SK-N-SH treated with all-trans-retinoic acid at 6 μM for 48 hours (cell line): ENCODE measurements at regions not wholly inside any gene's neighbourhood (a gene's known extent, or its start where the extent isn't known, plus 50 kb on each side); places are given as distances from the start of the nearest gene placed in this dataset.
"Not testable (repeated sequence)": the region's sequence is repeated elsewhere in the genome, so short reads cannot be mapped to it uniquely, and the experiment has no call there.

Experiments
- ATAC-seq: fragments of 200-7000 bp; cut with Tn5 transposase; 3 replicates; pipeline ENCODE4 v1.9.1; 2020; ENCODE audit warnings: mild to moderate bottlenecking, moderate library complexity
- ARNTL ChIP-seq: fragments of 450-650 bp; formaldehyde crosslinking; IDR thresholded peaks from 2 replicates; pipeline ENCODE4 v1.5.0; 2020; ENCODE audit warnings: low read depth, mild to moderate bottlenecking, moderate library complexity, borderline replicate concordance
- BACH2 ChIP-seq: fragments of 250-450 bp; sonication (Bioruptor Pico); IDR thresholded peaks from 2 replicates; pipeline ENCODE4 v1.9.0; 2021; ENCODE audit warnings: mild to moderate bottlenecking, borderline replicate concordance
- CSDC2 ChIP-seq: fragments of 250-450 bp; sonication (Bioruptor Pico); IDR thresholded peaks from 2 replicates; pipeline ENCODE4 v1.5.0; 2020; ENCODE audit warnings: mild to moderate bottlenecking, moderate library complexity
- ESRRG ChIP-seq: fragments of 250-450 bp; sonication (Bioruptor Pico); IDR thresholded peaks from 2 replicates; pipeline ENCODE4 v1.6.1; 2021; ENCODE audit warnings: mild to moderate bottlenecking
- GLIS3 ChIP-seq: fragments of 250-450 bp; sonication (Bioruptor Pico); IDR thresholded peaks from 2 replicates; pipeline ENCODE4 v1.5.0; 2020; ENCODE audit warnings: mild to moderate bottlenecking, moderate library complexity
- ISL1 ChIP-seq: fragments of 250-450 bp; sonication (Bioruptor Pico); IDR thresholded peaks from 2 replicates; pipeline ENCODE4 v2.1.2; 2022; ENCODE audit warnings: mild to moderate bottlenecking, moderate library complexity
- OSR1 ChIP-seq: fragments of 250-450 bp; sonication (Bioruptor Pico); IDR thresholded peaks from 2 replicates; pipeline ENCODE4 v1.8.0; 2022; ENCODE audit warnings: moderate library complexity, mild to moderate bottlenecking, inconsistent platforms
- PPARA ChIP-seq: fragments of 250-450 bp; sonication (Bioruptor Pico); IDR thresholded peaks from 2 replicates; pipeline ENCODE4 v1.5.0; 2020; ENCODE audit warnings: mild to moderate bottlenecking, borderline replicate concordance
- RARB ChIP-seq: fragments of 250-450 bp; sonication (Bioruptor Pico); IDR thresholded peaks from 2 replicates; pipeline ENCODE4 v1.8.0; 2021; ENCODE audit warnings: mild to moderate bottlenecking, moderate library complexity
- SNAI2 ChIP-seq: fragments of 250-450 bp; sonication (Bioruptor Pico); IDR thresholded peaks from 2 replicates; pipeline ENCODE4 v1.5.0; 2020; ENCODE audit warnings: mild to moderate bottlenecking, moderate library complexity
- TCF4 ChIP-seq: fragments of 250-450 bp; sonication (Bioruptor Pico); IDR thresholded peaks from 2 replicates; pipeline ENCODE4 v1.8.0; 2021; ENCODE audit warnings: mild to moderate bottlenecking, moderate library complexity, borderline replicate concordance
- TOX ChIP-seq: fragments of 250-450 bp; sonication (Bioruptor Pico); IDR thresholded peaks from 2 replicates; pipeline ENCODE4 v1.8.0; 2021; ENCODE audit warnings: mild to moderate bottlenecking, moderate library complexity, borderline replicate concordance
- ZC3H10 ChIP-seq: fragments of 250-450 bp; sonication (Bioruptor Pico); IDR thresholded peaks from 2 replicates; pipeline ENCODE4 v1.5.1; 2021; ENCODE audit warnings: mild to moderate bottlenecking, moderate library complexity
- ZFP30 ChIP-seq: fragments of 450-650 bp; formaldehyde crosslinking; IDR thresholded peaks from 2 replicates; pipeline ENCODE4 v1.5.0; 2022; ENCODE audit warnings: mild to moderate bottlenecking, moderate library complexity
- ZNF565 ChIP-seq: fragments of 450-650 bp; formaldehyde crosslinking; conservative IDR thresholded peaks from 2 replicates; pipeline ENCODE4 v1.5.0; 2020; ENCODE audit warnings: low read depth, mild to moderate bottlenecking, moderate library complexity
- ZNF70 ChIP-seq: fragments of 450-650 bp; formaldehyde crosslinking; IDR thresholded peaks from 2 replicates; pipeline ENCODE4 v1.5.0; 2020; ENCODE audit warnings: mild to moderate bottlenecking, moderate library complexity
- ZNF8 ChIP-seq: fragments of 450-650 bp; formaldehyde crosslinking; IDR thresholded peaks from 2 replicates; pipeline ENCODE4 v1.5.0; 2020; ENCODE audit warnings: mild to moderate bottlenecking, moderate library complexity
- TF ChIP-seq, protein P1 (sequence below): fragments of 250-450 bp; sonication (Bioruptor Pico); IDR thresholded peaks from 2 replicates; pipeline ENCODE4 v1.5.1; 2021; ENCODE audit warnings: mild to moderate bottlenecking, moderate library complexity
- TF ChIP-seq, protein P2 (sequence below): fragments of 250-450 bp; sonication (Bioruptor Pico); IDR thresholded peaks from 2 replicates; pipeline ENCODE4 v1.8.0; 2020; ENCODE audit warnings: mild to moderate bottlenecking, moderate library complexity, borderline replicate concordance
- TF ChIP-seq, protein P3 (sequence below): fragments of 250-450 bp; sonication (Bioruptor Pico); IDR thresholded peaks from 2 replicates; pipeline ENCODE4 v1.5.0; 2020; ENCODE audit warnings: mild to moderate bottlenecking, moderate library complexity
- TF ChIP-seq, protein P4 (sequence below): fragments of 250-450 bp; sonication (Bioruptor Pico); IDR thresholded peaks from 2 replicates; pipeline ENCODE4 v1.5.1; 2020; ENCODE audit warnings: low read depth, mild to moderate bottlenecking, moderate library complexity

DNA sequence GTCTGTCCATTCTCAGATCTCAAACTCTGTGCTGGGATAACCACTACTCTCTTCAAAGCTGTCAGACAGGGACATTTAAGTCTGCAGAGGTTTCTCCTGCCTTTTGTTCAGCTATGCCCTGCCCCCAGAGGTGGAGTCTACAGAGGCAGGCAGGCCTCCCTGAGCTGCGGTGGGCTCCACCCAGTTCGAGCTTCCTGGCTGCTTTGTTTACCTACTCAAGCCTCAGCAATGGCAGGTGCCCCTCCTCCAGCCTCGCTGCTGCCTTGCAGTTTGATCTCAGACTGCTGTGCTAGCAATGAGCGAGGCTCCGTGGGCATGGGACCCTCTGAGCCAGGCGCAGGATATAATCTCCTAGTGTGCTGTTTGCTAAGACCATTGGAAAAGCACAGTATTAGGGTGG is 53.1 kb upstream of the HUNK start:
- ATAC-seq = not testable (repeated sequence)

DNA sequence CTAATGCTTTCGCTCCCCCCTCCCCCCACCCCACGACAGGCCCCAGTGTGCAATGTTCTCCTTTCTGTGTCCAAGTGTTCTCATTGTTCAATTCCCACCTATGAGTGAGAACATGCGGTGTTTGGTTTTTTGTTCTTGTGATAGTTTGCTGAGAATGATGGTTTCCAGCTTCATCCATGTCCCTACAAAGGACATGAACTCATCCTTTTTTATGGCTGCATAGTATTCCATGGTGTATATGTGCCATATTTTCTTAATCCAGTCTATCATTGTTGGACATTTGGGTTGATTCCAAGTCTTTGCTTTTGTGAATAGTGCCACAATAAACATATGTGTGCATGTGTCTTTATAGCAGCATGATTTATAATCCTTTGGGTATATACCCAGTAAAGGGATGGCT is 58.5 kb upstream of the HUNK start:
- ATAC-seq = not testable (repeated sequence)

DNA sequence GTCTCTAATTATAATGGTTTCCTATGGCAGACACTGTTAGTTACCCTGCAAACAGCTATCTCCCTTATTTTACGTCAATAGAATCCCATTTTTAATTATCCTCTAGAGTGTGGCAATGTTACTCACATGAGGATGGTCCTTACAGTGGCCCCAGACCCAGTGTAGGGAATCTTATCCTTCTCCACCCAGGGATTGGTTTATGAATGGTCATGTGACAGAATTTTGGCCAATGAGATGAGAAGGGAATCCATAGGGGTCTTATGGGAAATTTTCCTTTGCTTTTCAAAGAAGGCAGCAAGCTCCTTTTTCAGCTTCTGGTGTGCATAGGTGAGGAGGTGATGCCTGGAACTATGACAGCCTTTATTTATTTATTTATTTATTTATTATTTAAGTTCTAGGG is 59.0 kb upstream of the HUNK start:
- ATAC-seq = no peak
- TF ChIP-seq, protein P1, sequence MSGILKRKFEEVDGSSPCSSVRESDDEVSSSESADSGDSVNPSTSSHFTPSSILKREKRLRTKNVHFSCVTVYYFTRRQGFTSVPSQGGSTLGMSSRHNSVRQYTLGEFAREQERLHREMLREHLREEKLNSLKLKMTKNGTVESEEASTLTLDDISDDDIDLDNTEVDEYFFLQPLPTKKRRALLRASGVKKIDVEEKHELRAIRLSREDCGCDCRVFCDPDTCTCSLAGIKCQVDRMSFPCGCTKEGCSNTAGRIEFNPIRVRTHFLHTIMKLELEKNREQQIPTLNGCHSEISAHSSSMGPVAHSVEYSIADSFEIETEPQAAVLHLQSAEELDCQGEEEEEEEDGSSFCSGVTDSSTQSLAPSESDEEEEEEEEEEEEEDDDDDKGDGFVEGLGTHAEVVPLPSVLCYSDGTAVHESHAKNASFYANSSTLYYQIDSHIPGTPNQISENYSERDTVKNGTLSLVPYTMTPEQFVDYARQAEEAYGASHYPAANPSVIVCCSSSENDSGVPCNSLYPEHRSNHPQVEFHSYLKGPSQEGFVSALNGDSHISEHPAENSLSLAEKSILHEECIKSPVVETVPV (CRISPR knock-in tag) = no peak
- TF ChIP-seq TCF4 (CRISPR knock-in tag) (no peak), ZNF565 (CRISPR knock-in tag) (no peak), CSDC2 (no peak), ZNF70 (no peak), ZNF8 (CRISPR knock-in tag) (no peak), GLIS3 (no peak), RARB (no peak), BACH2 (CRISPR knock-in tag) (no peak), ARNTL (no peak), ZC3H10 (no peak), ISL1 (CRISPR knock-in tag) (no peak), SNAI2 (CRISPR knock-in tag) (no peak)
- TF ChIP-seq, protein P2, sequence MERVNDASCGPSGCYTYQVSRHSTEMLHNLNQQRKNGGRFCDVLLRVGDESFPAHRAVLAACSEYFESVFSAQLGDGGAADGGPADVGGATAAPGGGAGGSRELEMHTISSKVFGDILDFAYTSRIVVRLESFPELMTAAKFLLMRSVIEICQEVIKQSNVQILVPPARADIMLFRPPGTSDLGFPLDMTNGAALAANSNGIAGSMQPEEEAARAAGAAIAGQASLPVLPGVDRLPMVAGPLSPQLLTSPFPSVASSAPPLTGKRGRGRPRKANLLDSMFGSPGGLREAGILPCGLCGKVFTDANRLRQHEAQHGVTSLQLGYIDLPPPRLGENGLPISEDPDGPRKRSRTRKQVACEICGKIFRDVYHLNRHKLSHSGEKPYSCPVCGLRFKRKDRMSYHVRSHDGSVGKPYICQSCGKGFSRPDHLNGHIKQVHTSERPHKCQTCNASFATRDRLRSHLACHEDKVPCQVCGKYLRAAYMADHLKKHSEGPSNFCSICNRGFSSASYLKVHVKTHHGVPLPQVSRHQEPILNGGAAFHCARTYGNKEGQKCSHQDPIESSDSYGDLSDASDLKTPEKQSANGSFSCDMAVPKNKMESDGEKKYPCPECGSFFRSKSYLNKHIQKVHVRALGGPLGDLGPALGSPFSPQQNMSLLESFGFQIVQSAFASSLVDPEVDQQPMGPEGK = no peak
- TF ChIP-seq, protein P3, sequence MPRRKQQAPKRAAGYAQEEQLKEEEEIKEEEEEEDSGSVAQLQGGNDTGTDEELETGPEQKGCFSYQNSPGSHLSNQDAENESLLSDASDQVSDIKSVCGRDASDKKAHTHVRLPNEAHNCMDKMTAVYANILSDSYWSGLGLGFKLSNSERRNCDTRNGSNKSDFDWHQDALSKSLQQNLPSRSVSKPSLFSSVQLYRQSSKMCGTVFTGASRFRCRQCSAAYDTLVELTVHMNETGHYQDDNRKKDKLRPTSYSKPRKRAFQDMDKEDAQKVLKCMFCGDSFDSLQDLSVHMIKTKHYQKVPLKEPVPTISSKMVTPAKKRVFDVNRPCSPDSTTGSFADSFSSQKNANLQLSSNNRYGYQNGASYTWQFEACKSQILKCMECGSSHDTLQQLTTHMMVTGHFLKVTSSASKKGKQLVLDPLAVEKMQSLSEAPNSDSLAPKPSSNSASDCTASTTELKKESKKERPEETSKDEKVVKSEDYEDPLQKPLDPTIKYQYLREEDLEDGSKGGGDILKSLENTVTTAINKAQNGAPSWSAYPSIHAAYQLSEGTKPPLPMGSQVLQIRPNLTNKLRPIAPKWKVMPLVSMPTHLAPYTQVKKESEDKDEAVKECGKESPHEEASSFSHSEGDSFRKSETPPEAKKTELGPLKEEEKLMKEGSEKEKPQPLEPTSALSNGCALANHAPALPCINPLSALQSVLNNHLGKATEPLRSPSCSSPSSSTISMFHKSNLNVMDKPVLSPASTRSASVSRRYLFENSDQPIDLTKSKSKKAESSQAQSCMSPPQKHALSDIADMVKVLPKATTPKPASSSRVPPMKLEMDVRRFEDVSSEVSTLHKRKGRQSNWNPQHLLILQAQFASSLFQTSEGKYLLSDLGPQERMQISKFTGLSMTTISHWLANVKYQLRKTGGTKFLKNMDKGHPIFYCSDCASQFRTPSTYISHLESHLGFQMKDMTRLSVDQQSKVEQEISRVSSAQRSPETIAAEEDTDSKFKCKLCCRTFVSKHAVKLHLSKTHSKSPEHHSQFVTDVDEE (CRISPR knock-in tag) = no peak

DNA sequence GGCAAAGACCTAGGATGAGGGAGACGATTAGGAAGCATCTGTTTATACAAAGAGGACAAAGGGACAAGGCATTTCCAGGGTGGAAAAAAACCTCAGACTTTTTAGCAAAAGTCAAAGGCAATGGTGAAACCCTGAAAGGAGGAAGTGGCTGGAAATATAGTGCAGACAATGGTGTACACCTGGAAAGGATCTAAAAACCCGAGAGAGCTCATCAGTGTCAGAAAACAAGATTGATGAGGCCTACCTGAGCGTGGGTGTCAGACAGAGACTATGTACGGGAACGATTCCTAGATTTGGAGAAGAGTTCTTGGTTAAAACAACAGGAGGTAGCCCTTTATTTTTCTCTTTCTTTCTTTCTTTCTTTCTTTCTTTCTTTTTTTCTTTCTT is 68.8 kb upstream of the HUNK start:
- TF ChIP-seq SNAI2 (CRISPR knock-in tag) = no peak
- TF ChIP-seq ZNF565 (CRISPR knock-in tag) = no peak
- TF ChIP-seq, protein P2 = no peak
- TF ChIP-seq, protein P3 (CRISPR knock-in tag) = no peak
- TF ChIP-seq PPARA (CRISPR knock-in tag) = no peak
- no peak for TF ChIP-seq ZNF8 (CRISPR knock-in tag)
- TF ChIP-seq ARNTL = no peak
- TF ChIP-seq, protein P4, sequence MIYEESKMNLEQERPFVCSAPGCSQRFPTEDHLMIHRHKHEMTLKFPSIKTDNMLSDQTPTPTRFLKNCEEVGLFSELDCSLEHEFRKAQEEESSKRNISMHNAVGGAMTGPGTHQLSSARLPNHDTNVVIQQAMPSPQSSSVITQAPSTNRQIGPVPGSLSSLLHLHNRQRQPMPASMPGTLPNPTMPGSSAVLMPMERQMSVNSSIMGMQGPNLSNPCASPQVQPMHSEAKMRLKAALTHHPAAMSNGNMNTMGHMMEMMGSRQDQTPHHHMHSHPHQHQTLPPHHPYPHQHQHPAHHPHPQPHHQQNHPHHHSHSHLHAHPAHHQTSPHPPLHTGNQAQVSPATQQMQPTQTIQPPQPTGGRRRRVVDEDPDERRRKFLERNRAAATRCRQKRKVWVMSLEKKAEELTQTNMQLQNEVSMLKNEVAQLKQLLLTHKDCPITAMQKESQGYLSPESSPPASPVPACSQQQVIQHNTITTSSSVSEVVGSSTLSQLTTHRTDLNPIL = no peak
- no peak for TF ChIP-seq ESRRG
- no peak for TF ChIP-seq ZFP30 (CRISPR knock-in tag)
- no peak for TF ChIP-seq RARB
- TF ChIP-seq ISL1 (CRISPR knock-in tag) = no peak
- TF ChIP-seq, protein P1 (CRISPR knock-in tag) = no peak
- TF ChIP-seq TOX (CRISPR knock-in tag) = no peak
- TF ChIP-seq OSR1 = no peak
- TF ChIP-seq, all 23 proteins: peak for 0
- no peak for ATAC-seq
